ENCODE measurements at regions not wholly inside any gene's neighbourhood (a gene's known extent, or its start where the extent isn't known, plus 50 kb on each side); places are given as distances from the start of the nearest gene placed in this dataset.

- Histone ChIP-seq H4K20me1 (ENCODE audit: insufficient read depth) (no peaks in the 10 kb centered on the region), H3K4me1 (replicated peaks; ENCODE audit: insufficient read depth) (no peaks in the 10 kb centered on the region), H3K27me3 (ENCODE audit: insufficient read depth, low read depth) (peaks cover 84% of the 10 kb centered on the region), H3K36me3 (ENCODE audit: low read depth) (no peaks in the 10 kb centered on the region), H3K4me2 (no peak overlapping the region), H3F3A (ENCODE audit: insufficient read depth, low read depth) (no peaks in the 10 kb centered on the region), H3K27ac (no peak overlapping the region), H3K9me3 (ENCODE audit: insufficient read depth, low read depth) (no peaks in the 10 kb centered on the region), H3K79me2 (ENCODE audit: low read depth) (no peaks in the 10 kb centered on the region), H2AFZ (no peak overlapping the region), H3K4me3 (no peak overlapping the region), H3K9me2 (ENCODE audit: insufficient read depth) (no peaks in the 10 kb centered on the region)
- DNase-seq = no peak
- TF ChIP-seq CTCF (conservative IDR thresholded peaks at IDR 0.05) = no peak
- TF ChIP-seq EZH2 (IDR thresholded peaks at IDR 0.05; ENCODE audit: low read depth) = no peak
- ChIA-PET POLR2A (ENCODE audit: unreplicated experiment) (no interaction called here), CTCF (no interaction called here)
- intact Hi-C loops (cut with micrococcal nuclease; ENCODE audit: unreplicated experiment) = no loop called here
- no TSS peak for BruUV-seq (replicated peaks)
Measured at GRCh38 chr2:121869873-121870272, 114.4 kb downstream of the TSN start.

- no peak for DNase-seq
- no peaks in the 10 kb centered on the region for H3K9me2 ChIP-seq (ENCODE audit: insufficient read depth)
- H3K79me2 ChIP-seq (ENCODE audit: low read depth) = no peaks in the 10 kb centered on the region
- H3K4me3 ChIP-seq = no peak overlapping the region
- no peak overlapping the region for H3K27ac ChIP-seq
- no peak for TF ChIP-seq CTCF (conservative IDR thresholded peaks at IDR 0.05)
- no peak for TF ChIP-seq EZH2 (IDR thresholded peaks at IDR 0.05; ENCODE audit: low read depth)
- H3K36me3 ChIP-seq (ENCODE audit: low read depth) = no peaks in the 10 kb centered on the region
- H3K27me3 ChIP-seq (ENCODE audit: insufficient read depth, low read depth) = peaks cover 86% of the 10 kb centered on the region
- CTCF ChIA-PET = no interaction called here
- no peaks in the 10 kb centered on the region for H3K4me1 ChIP-seq (replicated peaks; ENCODE audit: insufficient read depth)
- H3K9me3 ChIP-seq (ENCODE audit: insufficient read depth, low read depth) = no peaks in the 10 kb centered on the region
- no peak overlapping the region for H3K4me2 ChIP-seq
- intact Hi-C loops (cut with micrococcal nuclease; ENCODE audit: unreplicated experiment) = no loop called here
- no peaks in the 10 kb centered on the region for H4K20me1 ChIP-seq (ENCODE audit: insufficient read depth)
- BruUV-seq (replicated peaks) = no TSS peak
- H3F3A ChIP-seq (ENCODE audit: insufficient read depth, low read depth) = no peaks in the 10 kb centered on the region
- POLR2A ChIA-PET (ENCODE audit: unreplicated experiment) = no interaction called here
- no peak overlapping the region for H2AFZ ChIP-seq
Measured at GRCh38 chr2:121872651-121873050, 117.2 kb downstream of the TSN start.

- Histone ChIP-seq H3K27me3 (ENCODE audit: insufficient read depth, low read depth) (peaks cover 86% of the 10 kb centered on the region), H3K36me3 (ENCODE audit: low read depth) (no peaks in the 10 kb centered on the region), H3K4me2 (no peak overlapping the region), H3K9me2 (ENCODE audit: insufficient read depth) (no peaks in the 10 kb centered on the region), H3K4me3 (no peak overlapping the region), H3K4me1 (replicated peaks; ENCODE audit: insufficient read depth) (no peaks in the 10 kb centered on the region), H2AFZ (no peak overlapping the region), H3K27ac (no peak overlapping the region), H3K9me3 (ENCODE audit: insufficient read depth, low read depth) (no peaks in the 10 kb centered on the region), H3F3A (ENCODE audit: insufficient read depth, low read depth) (no peaks in the 10 kb centered on the region), H3K79me2 (ENCODE audit: low read depth) (no peaks in the 10 kb centered on the region), H4K20me1 (ENCODE audit: insufficient read depth) (no peaks in the 10 kb centered on the region)
- no TSS peak for BruUV-seq (replicated peaks)
- DNase-seq = no peak
- POLR2A ChIA-PET (ENCODE audit: unreplicated experiment) = no interaction called here
- CTCF ChIA-PET = no interaction called here
- intact Hi-C loops (cut with micrococcal nuclease; ENCODE audit: unreplicated experiment) = no loop called here
- TF ChIP-seq CTCF (conservative IDR thresholded peaks at IDR 0.05) (no peak), EZH2 (IDR thresholded peaks at IDR 0.05; ENCODE audit: low read depth) (no peak)
Measured at GRCh38 chr2:121873864-121874263, 118.4 kb downstream of the TSN start.

Data from PC-9 (cell line).